IgD-negative memory B cell (primary cell): ENCODE measurements at regions not wholly inside any gene's neighbourhood (a gene's known extent, or its start where the extent isn't known, plus 50 kb on each side); places are given as distances from the start of the nearest gene placed in this dataset.
"Not testable (repeated sequence)": the region's sequence is repeated elsewhere in the genome, so short reads cannot be mapped to it uniquely, and the experiment has no call there.

Source experiments
- H3K27ac Mint-ChIP-seq, 3 donors: one replicate each; pipeline ENCODE4 v1.8.0; 2020 to 2022; ENCODE audit warnings: mild to moderate bottlenecking in 3 of 3, mixed read lengths in 3 of 3, moderate library complexity in 1 of 3
- H3K27me3 Mint-ChIP-seq: one replicate; pipeline ENCODE4 v1.8.0; 2021; ENCODE audit warnings: mixed read lengths
- H3K36me3 Mint-ChIP-seq: one replicate; pipeline ENCODE4 v1.8.0; 2020; ENCODE audit warnings: mild to moderate bottlenecking, mixed read lengths
- H3K4me1 Mint-ChIP-seq, 3 donors: one replicate each; pipeline ENCODE4 v1.8.0; 2020 to 2022; ENCODE audit warnings: mixed read lengths in 3 of 3, mild to moderate bottlenecking in 1 of 3
- H3K4me3 Mint-ChIP-seq, 4 donors: one replicate each; pipeline ENCODE4 v1.8.0; 2020 to 2022; ENCODE audit warnings: mild to moderate bottlenecking in 4 of 4, mixed read lengths in 4 of 4, moderate library complexity in 3 of 4
- H3K9me3 Mint-ChIP-seq, 3 donors: one replicate each; pipeline ENCODE4 v1.8.0; 2020 to 2021; ENCODE audit warnings: mixed read lengths in 3 of 3, mild to moderate bottlenecking in 1 of 3

DNA sequence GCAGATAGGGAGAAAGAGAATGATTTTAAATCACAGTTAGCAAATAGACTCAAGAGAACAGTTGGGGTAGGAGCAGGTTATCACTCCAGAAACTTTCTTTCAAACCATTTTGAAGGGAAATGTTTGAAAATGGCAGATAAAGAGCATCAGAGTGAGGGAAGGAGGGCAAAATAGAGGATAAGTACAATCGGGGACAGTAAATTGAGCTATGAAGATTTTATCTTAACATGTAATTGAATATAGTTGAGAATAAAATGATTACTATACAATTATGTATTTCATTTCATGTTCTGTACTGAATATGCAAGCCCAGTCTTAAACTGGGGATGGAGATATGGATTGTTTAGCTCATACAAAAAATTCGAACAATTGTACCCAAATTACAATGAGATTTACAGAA is 54.0 kb downstream of the MAP10 start:
- Mint-ChIP-seq H3K27me3 (no peaks in the 10 kb centered on the region), H3K36me3 (no peaks in the 10 kb centered on the region), H3K4me3 (no peak overlapping the region), H3K9me3 (peaks cover 0 to 3% (median 0%) of the 10 kb centered on the region in 3 donors), H3K4me1 (no peaks in the 10 kb centered on the region), H3K27ac (no peak overlapping the region)

DNA sequence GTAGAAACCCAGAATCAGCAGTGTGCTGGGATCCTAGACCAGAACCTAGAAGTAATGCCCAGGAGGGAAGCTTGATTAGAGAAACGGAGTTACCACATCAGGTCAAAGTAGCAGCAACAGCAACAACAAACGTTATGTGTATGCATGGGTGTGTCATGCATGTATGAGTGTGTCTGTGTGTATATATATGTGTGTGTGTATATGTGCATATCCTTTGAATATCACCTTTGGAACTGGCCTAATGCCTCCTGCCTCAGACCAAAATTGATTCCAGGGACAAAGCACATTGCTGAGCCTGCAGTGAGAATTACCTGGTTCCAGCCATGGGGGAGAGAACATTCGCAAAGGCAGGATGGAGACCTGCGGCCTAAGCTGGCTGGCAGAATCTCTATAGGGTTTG is 55.9 kb downstream of the MAP10 start:
- H3K9me3 Mint-ChIP-seq = peaks cover 0 to 2% (median 0%) of the 10 kb centered on the region in 3 donors
- no peak overlapping the region for H3K27ac Mint-ChIP-seq
- H3K36me3 Mint-ChIP-seq = no peaks in the 10 kb centered on the region
- no peak overlapping the region for H3K4me3 Mint-ChIP-seq
- H3K27me3 Mint-ChIP-seq = no peaks in the 10 kb centered on the region
- H3K4me1 Mint-ChIP-seq = no peaks in the 10 kb centered on the region

DNA sequence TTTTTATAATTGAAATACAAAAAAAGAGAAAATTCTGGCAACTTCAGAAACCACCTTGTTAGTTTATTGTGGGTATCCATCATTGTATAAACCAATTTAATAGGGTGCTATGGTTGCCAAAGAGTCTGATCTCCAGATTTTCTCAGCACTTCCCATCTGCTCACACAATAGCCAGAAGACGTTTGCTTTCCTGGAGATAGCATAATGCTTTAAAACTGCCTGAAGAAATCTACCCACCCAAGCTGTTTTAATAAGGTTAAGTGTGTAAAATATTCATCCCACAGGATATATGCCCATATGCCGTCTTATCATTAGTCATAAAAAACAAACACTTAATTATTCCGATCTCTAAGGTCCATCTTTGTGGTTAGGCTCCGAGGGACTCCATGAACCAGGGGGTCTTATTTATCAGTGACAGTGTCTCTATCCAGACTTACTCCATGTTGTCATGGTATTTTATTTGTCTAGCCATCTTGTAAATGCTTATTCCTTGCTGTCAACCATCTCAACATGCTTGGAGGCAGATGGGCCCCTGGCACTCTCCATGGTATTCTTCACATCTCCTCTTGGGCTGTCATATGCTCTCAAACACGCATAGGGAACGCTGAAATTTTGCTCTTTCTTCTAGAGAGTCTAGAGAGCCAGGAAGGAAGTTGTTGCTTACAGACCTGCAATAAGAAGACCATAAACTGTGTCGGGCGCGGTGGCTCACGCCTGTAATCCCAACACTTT is 58.5 kb downstream of the MAP10 start:
- no peaks in the 10 kb centered on the region for H3K36me3 Mint-ChIP-seq
- peaks cover 0 to 2% (median 0%) of the 10 kb centered on the region in 3 donors for H3K9me3 Mint-ChIP-seq
- no peak overlapping the region for H3K27ac Mint-ChIP-seq
- H3K27me3 Mint-ChIP-seq = peaks cover 2% of the 10 kb centered on the region
- H3K4me1 Mint-ChIP-seq = no peaks in the 10 kb centered on the region
- H3K4me3 Mint-ChIP-seq = no peak overlapping the region

DNA sequence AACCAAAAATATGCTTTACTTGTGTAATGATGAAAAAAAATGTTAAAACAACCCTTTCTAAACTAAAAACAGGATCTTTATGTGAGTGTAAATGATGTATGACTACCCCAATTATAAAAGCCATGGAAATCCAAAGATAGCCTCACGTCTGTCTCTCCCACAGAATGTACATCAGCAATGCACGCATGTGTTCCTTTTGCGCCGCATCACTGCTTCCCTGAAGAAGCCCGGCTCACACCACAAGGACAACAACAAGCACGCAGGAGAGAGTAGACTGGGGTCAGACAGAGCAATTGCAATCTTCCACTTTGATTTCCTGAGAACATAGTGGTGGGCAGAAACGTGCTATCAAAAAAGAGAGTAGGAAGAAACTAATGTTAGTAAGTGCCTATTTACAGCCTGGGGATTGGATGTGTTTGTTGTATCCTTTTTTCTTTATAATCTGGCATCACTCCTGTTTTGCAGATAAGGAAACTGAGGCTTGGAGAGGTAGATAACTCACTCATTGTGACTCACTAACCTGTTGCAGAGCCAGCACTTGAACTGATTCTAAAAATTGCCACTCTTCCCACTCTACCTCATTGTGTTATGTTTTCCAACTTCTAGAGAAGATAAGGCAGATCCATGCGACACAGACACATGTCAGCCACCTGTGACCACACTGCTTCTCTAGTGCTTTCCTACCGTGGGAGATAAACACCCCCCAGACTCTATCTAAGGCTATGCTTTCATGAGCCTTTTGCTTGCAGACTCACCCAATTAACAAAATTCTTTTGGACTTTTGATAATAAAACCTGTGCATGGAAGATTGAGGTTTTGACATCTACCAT is 60.1 kb downstream of the MAP10 start:
- no peaks in the 10 kb centered on the region for H3K36me3 Mint-ChIP-seq
- no peaks in the 10 kb centered on the region for H3K4me1 Mint-ChIP-seq
- H3K9me3 Mint-ChIP-seq = no peaks in the 10 kb centered on the region
- H3K27me3 Mint-ChIP-seq = peaks cover 2% of the 10 kb centered on the region
- H3K27ac Mint-ChIP-seq = no peak overlapping the region
- H3K4me3 Mint-ChIP-seq = no peak overlapping the region

DNA sequence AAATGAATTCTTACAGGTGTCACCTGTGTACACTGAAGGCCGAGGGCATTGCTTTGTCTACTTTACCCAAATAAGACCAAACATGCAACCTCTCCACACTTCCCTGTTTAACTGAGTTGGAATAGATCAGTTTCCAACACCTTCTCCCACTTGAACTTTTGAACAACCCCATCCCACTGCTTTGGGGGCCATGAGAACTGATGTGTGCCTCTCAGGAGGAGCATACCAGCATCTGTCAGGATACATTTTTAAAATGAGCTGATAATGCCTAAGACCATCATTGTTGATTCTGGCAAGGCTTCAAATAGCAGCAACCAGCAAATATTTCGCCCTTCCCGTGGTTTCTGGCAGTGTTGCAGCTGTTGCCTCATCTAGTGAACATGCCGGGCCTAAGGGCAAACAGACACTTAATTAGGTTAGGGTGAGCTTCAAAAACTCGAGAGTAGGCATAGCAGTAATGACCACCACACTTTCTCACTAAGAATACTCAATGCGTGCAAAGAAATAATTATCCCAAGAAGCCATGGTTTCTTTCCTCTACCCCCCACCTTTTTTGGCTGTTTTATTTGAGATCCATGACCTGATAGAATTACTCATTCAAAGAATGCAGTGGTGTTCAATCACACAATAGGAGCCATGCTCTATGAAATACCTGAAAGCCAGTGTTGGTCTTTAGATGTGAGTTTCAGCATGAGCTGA is 63.7 kb downstream of the MAP10 start:
- H3K27me3 Mint-ChIP-seq = peaks cover 7% of the 10 kb centered on the region
- H3K36me3 Mint-ChIP-seq = no peaks in the 10 kb centered on the region
- H3K27ac Mint-ChIP-seq = no peak overlapping the region
- no peak overlapping the region for H3K4me3 Mint-ChIP-seq
- no peaks in the 10 kb centered on the region for H3K4me1 Mint-ChIP-seq
- peaks cover 0 to 3% (median 0%) of the 10 kb centered on the region in 3 donors for H3K9me3 Mint-ChIP-seq

DNA sequence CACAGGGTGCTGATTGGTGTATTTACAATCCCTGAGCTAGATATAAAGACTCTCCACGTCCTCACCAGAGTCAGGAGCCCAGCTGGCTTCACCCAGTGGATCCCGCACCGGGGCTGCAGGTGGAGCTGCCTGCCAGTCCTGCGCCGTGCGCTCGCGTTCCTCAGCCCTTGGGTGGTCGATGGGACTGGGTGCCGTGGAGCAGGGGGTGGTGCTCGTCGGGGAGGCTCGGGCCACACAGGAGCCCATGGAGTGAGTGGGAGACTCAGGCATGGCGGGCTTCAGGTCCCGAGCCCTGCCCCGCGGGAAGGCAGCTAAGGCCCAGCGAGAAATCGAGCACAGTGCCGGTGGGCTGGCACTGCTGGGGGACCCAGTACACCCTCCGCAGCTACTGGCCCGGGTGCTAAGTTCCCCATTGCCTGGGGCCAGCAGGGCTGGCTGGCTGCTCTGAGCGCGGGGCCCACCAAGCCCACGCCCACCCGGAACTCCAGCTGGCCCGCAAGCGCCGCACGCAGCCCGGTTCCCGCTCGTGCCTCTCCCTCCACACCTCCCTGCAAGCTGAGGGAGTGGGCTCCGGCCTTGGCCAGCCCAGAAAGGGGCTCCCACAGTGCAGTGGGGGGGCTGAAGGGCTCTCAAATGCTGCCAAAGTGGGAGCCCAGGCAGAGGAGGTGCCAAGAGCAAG is 66.2 kb downstream of the MAP10 start:
- not testable (repeated sequence) for H3K36me3 Mint-ChIP-seq, H3K9me3 Mint-ChIP-seq, H3K27me3 Mint-ChIP-seq, H3K4me1 Mint-ChIP-seq, H3K27ac Mint-ChIP-seq, H3K4me3 Mint-ChIP-seq

DNA sequence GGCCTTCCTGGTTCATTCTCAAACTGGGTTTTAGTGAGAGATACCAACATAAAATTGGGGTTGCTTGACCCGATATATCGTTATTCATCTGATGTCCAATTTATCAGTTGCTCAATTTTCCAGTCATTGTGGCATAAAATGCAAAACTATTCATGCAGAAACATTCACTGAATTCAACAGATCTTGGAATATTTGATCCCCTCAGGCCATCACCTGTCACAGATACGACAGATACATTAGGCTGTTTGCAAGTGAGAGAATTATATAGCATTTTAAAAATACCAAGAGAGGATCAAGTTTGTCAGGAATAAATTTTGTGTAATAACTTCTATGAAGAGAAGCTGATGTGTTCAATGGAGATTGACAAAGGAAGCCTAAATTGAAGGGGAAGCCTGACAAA is 67.1 kb downstream of the MAP10 start:
- no peak overlapping the region for H3K4me3 Mint-ChIP-seq
- H3K9me3 Mint-ChIP-seq = peaks cover 0 to 3% (median 2%) of the 10 kb centered on the region in 3 donors
- H3K4me1 Mint-ChIP-seq = peaks cover 0 to 4% (median 0%) of the 10 kb centered on the region in 3 donors
- peaks cover 8% of the 10 kb centered on the region for H3K27me3 Mint-ChIP-seq
- H3K36me3 Mint-ChIP-seq = peaks cover 3% of the 10 kb centered on the region
- no peak overlapping the region for H3K27ac Mint-ChIP-seq

DNA sequence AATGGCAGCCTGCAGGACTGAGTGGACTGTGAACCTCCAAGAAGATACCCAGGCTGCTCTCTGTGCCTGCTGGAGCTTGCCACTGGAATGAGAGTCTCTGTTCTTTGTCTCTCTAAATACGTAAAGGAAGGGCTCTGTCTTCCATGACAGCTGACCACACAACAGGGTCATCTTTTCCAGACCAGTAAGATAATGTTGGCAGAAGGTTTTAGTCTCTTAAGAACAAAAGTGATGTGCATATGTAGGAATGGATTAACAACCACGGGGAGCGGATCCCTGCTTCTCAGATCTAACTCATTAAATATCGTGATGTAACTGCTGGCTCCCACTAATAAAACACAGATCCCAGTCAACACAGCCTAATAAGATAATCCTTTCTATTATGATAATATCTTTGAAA is 67.5 kb downstream of the MAP10 start:
- Mint-ChIP-seq H3K36me3 (peaks cover 3% of the 10 kb centered on the region), H3K9me3 (peaks cover 0 to 5% (median 2%) of the 10 kb centered on the region in 3 donors), H3K27ac (no peak overlapping the region), H3K4me1 (peaks cover 0 to 4% (median 1%) of the 10 kb centered on the region in 3 donors), H3K27me3 (peaks cover 8% of the 10 kb centered on the region), H3K4me3 (no peak overlapping the region)

DNA sequence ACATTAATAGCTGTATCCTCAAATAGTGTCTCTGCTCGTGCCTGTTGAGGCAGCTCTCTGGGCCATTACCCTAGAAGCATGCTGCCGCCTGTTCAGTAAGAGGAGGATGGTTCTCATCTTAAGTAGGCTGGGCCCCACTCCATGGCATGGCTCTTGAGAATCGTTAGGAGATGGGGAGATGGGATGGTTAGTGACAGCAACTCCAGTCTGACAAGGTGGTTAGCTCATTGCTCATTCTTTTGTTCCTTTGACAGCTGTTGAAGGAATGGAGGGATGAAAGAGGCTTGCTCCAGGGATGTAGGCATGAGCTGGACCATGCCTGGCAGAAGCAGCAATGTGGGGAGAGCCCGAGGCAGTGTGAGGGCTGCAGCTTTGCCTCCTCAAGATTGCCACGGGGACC is 68.2 kb downstream of the MAP10 start:
- peaks cover 0 to 4% (median 2%) of the 10 kb centered on the region in 3 donors for H3K4me1 Mint-ChIP-seq
- peaks cover 3% of the 10 kb centered on the region for H3K36me3 Mint-ChIP-seq
- no peak overlapping the region for H3K27ac Mint-ChIP-seq
- H3K4me3 Mint-ChIP-seq = no peak overlapping the region
- H3K9me3 Mint-ChIP-seq = peaks cover 0 to 5% (median 2%) of the 10 kb centered on the region in 3 donors
- peaks cover 8% of the 10 kb centered on the region for H3K27me3 Mint-ChIP-seq

DNA sequence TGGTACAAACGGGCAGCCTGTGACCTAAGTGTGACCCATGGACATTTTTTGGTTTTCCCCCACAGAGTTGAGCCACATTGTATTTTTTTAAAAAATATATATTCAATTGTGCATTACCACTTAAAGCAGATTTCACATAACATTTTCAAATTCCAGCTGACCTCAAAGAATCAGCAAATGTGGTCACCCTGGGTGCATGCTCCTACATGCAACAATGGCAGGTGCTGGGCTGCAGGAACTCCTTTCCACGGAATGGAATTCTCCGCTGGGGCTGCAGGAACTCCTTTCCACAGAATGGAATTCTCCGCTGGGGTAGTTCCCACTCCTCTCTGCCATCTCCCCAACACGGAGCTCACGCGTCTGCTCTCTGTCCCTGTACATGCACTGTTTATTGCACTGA is 68.7 kb downstream of the MAP10 start:
- Mint-ChIP-seq H3K27me3 (peaks cover 8% of the 10 kb centered on the region), H3K4me1 (peaks cover 0 to 4% (median 2%) of the 10 kb centered on the region in 3 donors), H3K9me3 (peaks cover 0 to 5% (median 2%) of the 10 kb centered on the region in 3 donors), H3K4me3 (no peak overlapping the region), H3K36me3 (peaks cover 3% of the 10 kb centered on the region), H3K27ac (no peak overlapping the region)

DNA sequence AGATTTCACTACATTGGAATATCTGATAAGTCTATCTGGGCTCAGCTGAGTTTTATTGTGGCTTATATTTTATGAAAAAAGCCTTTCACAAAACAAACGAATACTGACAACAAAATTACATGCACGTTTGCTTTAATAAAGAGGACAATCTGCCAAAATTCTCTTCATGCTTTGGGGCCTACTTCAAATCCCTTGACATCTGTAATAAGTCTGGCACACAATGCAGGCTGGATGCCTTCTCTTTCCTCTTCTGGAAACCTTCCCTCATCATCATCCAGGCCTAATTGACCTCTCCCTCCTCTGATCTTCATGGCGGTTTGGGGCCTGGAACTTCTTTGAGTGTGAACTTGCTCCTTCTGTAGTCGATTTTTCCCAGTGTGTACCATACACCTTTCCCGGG is 70.3 kb downstream of the MAP10 start:
- Mint-ChIP-seq H3K36me3 (peaks cover 3% of the 10 kb centered on the region), H3K27me3 (peaks cover 8% of the 10 kb centered on the region), H3K4me1 (peaks cover 0 to 4% (median 2%) of the 10 kb centered on the region in 3 donors), H3K4me3 (no peak overlapping the region), H3K9me3 (peaks cover 0 to 4% (median 2%) of the 10 kb centered on the region in 3 donors), H3K27ac (no peak overlapping the region)

DNA sequence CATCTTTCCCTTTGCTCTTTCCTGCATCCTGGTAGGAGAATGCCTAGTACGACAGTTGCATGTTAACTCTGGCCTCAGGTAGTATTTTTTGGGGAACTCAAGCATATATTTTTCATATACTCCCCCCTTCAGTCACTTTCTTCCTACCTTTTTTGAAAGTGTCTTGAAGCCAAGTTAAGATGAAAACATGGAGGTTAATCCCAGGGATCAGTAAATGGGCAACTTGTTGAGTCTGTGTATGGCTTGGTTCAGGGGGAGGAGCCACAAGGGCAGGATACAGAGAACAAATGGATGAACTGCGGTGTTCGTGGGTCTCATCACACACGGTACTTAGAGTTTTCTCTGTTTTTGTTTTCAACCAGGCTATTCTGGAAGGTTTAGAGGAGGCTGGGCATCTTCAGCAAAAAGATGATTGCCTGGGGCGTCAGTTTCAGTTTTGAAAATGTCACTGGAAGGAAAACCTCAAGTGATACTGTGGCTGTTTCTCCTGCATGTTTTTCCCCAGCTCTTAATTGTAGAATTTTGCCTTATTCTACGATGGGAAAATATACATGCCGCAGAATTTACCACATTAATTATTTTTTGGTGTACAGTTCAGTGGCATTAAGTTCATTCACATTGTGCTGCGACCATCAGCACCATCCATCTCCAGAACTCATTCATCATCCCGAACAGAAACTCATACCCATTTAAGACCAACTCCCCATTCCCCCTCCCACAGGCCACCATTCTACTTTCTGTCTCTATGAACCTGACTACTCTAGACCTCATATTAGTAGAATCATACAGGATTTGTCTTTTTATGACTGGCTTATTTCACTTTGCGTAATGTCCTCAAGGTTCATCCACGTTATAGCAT is 71.5 kb downstream of the MAP10 start:
- Mint-ChIP-seq H3K27me3 (peaks cover 8% of the 10 kb centered on the region), H3K27ac (no peak overlapping the region), H3K9me3 (peaks cover 0 to 2% (median 1%) of the 10 kb centered on the region in 3 donors), H3K4me3 (no peak overlapping the region), H3K36me3 (peaks cover 3% of the 10 kb centered on the region), H3K4me1 (peaks cover 0 to 4% (median 2%) of the 10 kb centered on the region in 3 donors)

DNA sequence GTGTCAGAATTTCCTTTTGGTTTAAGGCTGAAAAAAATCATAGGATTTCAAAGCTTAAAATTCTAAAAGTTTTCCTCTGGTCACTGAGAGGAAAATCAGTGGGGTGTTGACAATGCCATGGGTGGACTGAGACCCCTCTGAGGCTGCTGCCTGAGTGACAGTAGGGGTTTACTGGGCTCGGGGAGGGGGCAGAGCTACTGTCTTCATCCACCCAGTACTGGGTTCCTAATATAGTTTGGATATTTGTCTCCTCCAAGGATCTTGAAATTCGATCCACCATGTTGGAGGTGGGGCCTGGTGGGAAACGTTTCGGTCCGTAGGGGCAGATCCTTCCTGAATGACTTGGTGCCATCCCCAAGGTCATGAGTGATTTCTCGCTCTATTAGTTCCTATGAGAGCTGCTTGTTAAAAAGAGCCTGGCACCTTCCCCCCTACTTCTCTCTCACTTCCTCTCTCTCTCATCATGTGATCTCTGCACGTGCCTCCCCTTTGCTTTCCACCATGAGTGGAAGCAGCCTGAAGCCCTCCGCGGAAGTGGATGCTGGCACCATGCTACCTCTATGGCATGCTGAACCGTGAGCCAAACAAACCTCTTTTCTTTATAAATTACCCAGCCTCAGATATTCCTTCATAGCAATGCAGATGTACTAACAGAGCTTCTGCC is 72.3 kb downstream of the MAP10 start:
- Mint-ChIP-seq H3K36me3 (peaks cover 3% of the 10 kb centered on the region), H3K27me3 (peaks cover 8% of the 10 kb centered on the region), H3K27ac (no peak overlapping the region), H3K4me3 (no peak overlapping the region), H3K9me3 (peaks cover 0 to 2% (median 1%) of the 10 kb centered on the region in 3 donors), H3K4me1 (peaks cover 0 to 4% (median 2%) of the 10 kb centered on the region in 3 donors)
